Amniotic epithelial cell (primary cell): ENCODE measurements at regions not wholly inside any gene's neighbourhood (a gene's known extent, or its start where the extent isn't known, plus 50 kb on each side); places are given as distances from the start of the nearest gene placed in this dataset.

Source experiments
- DNase-seq: peaks from one replicate; pipeline ENCODE4 v3.0.0-alpha.2; 2010; ENCODE audit warnings: low read depth

DNA sequence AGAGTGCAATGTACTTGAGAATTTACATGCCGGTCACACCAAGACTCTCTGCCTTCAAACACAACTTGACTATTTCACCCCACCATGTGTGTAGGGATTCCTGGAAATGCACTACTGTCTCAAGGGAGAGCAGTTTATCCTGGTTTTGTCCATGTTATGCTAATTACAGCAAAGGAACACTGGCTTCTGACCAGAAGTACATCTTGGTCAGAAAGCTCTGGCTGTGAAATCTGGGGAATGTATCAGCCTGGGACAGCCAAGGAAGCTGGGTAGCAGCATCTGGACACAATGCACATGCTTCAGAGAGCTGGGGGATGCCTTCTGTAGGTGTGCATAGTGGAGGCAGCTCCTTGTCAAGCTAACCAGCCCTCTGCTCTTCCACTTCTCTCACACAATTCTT is 1432.6 kb upstream of the TENM3 start:
- DNase-seq: no peak

DNA sequence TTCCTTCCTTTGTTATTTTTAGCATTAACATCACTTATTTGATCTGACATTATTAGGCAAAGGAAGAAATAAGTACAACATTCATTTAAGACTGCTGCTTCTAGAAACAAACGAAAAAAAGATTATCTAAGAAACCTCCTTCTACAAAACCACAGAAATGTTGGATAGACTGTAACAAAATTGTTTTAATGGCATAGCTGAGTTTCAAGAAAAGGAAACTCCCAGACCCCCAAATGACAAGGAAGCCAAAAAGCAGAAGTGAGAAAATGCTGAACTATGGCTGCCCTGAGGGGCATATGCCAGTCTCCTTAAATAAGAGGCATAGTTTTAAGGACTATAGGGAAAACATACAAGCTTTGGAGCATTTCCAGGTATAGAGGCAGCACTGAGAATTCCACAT is 1431.6 kb upstream of the TENM3 start:
- no peak for DNase-seq

DNA sequence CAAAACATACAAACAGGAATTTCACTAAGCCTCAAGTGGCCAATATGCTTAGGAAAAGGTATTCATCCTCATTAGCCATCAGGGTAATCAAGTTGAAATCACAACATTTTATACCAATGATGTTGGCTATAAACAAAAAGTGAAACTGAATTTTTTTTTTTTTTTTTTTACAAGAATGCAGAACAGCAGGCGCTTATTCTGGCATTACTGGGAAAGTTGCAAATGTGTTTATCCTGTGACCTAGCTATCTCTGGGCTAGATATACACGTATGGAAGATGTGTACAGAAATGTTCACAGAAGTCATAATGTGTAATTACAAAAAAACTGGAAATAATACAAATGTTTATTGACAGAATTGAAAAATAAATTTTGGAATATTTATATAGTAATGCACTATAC is 1430.4 kb upstream of the TENM3 start:
- DNase-seq: no peak

DNA sequence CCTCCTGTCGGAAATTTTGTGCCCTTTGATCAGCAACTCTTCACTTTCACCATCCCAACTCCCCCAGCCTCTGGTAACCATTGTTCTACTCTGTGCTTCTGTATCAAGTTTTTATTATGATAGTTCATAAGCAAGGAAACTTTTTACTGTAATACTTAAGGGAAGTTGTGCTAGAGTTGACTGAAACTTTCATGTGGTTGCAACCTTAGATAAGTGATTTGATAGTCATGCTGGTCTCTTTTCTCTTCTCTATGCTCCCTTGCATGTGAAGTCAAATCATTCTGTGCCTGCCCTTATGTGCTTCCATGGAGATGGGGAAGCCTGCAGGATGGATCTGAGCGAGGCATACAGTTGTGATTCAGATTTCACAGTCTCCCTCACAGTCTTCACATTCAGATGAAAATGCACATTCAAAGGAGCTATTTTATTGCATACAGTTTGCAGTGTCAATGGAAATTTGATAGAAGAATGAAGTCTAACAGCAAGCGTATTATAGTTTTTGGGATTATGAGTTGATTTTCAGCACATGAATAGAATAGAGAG is 1428.3 kb upstream of the TENM3 start:
- DNase-seq: no peak

DNA sequence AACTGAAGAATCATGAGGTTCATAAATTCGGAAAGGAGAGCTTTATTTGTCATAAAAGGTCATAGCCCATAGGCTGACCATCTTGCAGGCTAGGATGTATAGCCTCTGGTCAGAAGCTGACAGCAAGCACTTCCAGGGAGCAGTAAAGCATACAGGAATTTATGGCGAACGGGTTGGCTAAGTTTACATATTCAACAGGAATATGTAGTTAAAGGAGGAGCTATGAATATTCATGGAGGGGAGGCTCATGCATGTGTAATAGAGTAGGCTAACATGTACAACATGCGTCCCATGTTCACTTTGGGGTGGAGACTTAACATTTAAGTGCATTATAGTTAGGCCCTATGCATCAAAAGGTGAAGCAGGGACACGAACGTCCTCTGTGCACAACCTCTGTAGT is 1425.7 kb upstream of the TENM3 start:
- DNase-seq: no peak

DNA sequence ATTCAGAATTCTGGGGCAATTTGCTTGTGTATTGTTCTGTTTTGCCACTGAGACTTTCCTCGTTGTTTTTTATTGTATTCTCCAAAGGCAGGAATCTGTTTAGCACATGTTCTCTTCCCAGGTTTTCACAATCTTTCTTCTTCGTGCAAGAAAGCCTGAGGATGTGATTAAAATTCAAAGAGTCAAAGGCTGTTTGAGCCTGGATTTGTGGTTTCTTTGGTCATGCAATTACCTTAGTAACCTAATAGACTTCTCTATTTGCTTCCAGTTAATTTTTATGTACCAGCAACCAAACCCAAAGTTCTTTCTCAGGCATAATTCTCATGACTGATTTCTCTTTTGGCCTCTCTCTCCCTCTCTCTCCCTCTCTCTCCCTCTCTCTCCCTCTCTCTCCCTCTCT is 1420.1 kb upstream of the TENM3 start:
- no peak for DNase-seq

DNA sequence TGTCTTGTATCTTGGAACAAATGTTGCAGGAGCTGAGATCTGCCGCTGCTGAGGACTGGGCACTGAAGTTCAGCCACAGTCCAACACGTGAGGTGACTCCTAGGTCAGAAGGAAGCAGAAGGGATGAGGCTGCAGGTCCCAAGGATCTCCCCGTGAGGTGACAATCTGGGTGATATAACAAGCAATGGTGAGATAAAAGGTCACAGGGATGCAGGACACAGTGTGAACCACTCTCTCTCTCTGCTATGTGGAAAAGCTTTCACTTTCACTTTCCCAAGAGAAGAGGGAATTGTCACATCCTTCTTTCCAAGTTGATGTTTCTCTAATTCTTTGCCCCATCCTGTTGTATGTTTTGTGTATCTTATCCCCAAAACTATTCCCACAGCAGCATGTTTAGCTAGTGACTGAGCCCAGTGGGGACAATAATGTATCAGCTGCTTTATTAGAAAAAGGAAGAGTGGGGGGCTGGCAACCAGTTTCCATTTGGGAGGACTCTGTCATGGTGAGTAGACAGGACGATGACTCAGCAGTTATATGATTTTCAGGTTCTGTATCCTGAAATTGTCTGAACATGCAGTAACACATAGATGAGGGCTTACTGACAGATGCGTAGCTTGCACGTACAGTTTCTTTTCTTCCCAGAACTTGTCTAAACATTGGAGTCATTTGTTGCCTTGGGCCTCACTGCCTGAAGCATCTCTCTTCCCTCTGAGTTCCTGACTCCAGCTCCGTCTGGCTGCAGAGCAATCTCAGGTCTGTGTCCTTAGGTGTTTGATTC is 1415.8 kb upstream of the TENM3 start:
- DNase-seq: no peak

DNA sequence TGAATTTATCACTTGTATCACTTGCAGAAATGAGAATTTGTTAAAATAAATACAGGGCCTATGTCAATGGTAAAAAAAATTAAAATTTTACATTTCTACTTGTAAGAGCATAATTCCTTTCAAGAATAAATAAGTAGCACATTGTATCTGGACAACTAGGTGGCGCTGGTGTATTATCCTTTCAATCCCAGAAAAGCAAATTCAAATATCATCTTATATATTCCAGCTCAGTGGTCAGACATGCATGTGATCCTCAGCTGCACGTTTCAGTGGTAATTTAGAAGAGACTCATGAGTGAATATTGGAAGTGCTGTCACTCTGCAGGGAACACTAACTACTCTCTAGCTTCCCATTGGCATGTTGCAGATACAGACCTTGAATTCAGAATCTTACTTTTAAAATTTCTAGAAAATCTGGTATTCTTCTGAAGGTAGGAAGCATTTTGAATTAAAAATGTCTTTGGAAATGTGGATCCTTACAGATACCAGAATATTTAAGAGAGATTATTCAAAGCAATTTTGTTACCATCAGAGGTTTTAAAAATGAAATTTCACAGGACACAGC is 1414.7 kb upstream of the TENM3 start:
- peak; percentile 34 for DNase-seq

DNA sequence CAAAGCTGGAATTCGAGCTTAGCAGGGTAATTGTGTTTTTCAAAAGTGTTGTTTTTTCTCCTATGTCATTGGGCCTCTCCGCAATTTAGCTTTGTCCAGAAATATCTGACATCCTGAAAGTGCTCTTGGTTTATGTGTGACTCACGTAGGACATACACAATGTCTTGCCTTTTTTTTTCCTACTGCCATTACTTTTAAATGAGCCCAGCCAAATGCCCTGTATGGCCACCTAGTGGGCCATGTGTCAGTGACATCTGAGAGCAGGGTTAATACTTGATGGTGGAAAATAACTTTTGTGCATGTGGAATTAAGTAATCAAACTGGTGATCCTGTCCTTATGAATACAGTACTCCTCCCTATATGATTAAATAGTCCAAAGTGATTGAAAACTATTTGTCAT is 1411.1 kb upstream of the TENM3 start:
- no peak for DNase-seq

DNA sequence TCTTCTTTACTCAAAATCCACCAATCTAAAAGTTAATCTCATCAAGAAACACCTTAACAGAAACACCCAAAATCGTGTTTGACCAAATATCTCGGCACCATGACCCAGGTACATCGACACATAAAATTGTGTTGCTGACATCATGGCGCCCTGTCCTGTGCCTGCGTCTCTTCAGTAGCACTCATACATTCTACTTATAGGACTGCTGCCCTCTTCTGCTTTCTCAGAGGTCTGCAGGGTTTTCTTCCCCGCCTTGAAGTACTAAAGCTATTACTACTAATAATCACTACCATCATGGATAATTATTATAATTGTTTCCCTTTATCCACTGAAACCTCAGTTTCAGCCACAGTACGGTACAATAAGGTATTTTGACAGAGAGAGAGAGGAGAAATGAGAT is 1403.1 kb upstream of the TENM3 start:
- no peak for DNase-seq

DNA sequence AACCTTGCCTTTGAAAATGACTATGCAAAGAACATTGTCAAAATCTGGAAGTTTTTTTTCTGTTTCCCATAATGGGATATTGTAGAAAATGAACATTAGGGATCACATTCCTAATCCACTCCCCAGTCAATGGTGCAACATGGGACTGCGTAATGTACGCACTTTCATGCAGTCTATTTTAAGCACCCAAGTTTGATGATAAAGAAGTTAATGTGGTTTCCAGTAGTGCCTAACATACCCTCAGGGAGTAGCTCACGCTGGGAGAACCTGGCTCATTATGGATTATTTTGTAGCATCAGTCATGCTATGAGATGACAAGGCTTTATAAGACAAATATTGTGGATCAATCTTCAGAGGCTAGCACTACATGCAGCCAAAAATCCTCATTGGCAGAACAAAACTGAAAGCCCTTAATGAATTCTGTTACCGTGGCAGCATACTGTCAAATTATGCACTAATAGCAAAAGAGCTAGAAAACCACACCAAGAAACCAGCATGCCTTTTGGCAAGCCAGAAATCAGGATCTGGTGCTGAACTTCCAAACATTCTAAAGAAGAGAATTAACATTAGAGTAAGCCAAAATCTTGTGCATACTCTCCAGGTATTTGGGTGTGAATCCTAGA is 1392.8 kb upstream of the TENM3 start:
- DNase-seq: no peak

DNA sequence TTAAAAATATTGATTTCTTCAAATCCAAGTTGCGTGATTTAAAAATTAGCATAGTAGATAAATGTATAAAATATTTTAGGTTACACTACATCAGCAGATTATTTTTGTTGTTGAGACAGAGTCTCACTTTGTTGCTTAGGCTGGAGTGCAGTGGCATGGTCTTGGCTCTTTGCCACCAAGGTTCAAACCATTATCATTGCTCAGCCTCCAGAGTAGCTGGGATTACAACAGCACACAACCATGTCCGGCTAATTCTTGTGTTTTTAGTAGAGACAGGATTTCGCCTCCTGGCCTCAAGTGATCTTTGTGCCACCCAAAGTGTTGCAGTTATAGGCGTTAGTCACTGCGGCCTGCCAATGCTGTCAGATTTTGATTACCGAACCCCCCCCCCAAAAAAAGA is 1390.5 kb upstream of the TENM3 start:
- no peak for DNase-seq

DNA sequence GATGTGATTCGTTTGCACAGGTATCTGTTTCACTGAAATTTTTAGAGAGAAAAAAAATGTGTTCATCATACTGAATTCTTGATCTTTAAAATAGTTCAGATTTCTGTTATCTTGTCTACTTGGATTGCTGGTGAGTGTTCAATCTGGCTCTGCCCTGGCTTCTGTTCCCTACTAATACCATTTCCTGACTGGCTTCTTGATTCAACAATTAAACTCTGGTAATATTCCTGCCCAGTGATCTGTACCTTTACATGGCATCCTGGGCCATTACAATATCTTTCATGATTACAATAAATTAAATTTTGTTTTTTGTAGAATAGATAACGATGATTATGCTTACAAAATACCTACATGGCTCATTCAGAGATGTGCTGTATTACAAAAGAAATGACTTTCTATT is 1388.0 kb upstream of the TENM3 start:
- no peak for DNase-seq

DNA sequence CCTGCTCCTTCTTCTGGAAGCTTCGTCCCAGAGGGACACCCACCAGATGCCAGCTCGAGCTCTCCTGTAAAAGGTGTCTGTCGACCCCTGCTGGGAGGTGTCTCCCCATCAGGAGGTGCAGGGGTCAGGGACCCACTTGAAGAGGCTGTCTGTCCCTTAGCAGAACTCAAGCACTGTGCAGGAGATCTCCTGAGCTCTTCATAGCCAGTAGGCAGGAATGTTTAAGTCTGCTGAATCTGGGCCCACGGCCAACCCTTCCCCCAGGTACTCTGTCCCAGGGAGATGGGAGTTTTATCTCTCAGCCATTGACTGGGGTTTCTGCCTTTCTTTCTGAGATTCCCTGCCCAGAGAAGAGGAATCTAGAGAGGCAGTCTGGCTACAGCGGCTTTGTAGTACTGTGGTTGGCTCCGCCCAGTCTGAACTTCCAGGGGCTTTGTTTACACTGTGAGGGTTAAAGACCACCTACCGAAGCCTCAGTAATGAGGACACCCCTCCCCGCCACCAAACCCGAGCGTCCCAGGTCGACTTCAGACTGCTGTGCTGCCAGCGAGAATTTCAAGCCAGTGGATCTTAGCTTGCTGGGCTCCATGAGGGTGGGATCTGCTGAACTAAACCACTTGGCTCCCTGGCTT is 1383.0 kb upstream of the TENM3 start:
- DNase-seq: no peak

DNA sequence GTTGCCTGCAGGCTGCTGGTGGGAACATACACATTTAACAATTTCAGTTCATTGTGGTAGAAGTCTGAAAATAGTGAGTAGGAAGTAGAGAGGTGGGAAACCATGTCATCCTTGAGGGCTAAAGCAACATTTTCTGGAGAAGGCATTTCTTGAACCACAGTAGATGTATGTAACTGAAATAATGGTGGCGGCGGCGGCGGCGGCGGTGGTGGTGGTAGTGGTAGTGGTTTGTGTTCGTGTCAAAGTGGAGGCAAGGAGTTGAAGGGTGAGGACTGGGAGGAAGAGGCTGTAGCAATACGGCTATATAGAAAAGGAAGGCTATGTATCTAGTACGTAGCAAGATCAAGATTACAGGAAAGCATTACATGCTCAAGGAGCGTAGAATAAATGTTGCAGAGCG is 1381.6 kb upstream of the TENM3 start:
- DNase-seq: no peak

DNA sequence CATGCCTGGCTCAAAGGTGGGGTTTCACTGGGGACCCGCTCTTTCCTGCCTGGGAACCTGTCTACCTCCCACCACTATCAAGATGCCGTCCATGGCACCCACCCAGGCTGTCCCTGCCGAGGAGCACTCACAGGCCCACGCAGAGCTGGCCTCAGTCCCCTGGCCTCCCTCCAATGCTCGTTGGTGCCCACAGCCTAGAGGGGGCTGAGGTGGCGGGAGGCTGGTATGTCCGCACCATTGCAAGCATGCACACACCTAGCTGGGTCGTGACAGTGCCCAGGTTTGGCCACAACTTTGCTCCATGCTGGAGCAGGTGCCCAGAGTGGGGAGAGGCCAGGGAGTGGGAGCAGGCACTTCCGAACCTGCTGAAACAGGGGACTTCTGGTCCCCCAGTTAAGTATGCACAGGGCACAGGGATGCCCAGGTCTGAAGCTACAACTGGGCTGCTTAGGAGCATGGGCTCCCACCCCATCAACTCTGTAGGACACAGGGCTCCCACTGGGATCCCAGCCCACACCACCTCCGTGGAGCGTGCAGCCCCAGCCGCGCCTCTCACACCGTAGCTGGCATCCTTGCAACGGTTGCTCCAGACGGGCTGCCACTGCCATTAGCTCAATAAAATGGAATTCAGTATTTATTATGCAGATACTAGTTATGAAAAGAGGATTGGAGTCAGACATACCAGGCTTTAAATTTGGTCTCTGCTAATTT is 1376.1 kb upstream of the TENM3 start:
- no peak for DNase-seq

DNA sequence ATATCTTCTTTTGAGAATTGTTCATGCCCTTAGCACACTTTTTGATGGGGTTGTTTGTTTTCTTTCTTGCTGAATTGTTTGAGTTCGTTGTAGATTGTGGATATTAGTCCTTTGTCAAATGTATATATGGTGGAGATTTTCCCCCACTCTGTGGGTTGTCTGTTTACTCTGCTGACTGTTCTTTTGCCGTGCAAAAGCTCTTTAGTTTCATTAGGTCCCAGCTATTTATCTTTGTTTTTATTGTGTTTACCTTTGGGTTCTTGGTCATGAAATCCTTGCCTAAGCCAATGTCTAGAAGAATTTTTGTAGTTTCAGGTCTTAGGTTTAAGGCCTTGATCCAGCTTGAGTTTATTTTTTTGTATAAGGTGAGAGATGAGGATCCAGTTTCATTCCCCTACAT is 1372.6 kb upstream of the TENM3 start:
- no peak for DNase-seq

DNA sequence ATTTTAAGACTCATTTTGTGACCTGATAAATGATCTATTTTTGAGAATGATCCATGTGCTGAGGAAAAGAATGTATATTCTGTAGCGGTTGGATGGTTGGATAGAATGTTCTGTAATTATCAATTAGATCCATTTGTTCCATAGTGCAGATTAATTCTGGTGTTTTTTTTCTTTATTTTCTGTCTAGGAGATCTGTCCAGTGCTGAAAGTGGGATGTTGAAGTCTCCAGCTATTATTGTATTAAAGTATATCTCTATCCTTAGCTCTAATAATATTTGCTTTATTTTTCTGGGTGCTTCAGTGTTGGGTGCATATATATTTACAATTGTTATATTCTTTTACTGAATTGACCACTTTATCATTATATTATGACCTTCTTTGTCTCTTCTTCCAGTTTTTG is 1344.9 kb upstream of the TENM3 start:
- DNase-seq: no peak

DNA sequence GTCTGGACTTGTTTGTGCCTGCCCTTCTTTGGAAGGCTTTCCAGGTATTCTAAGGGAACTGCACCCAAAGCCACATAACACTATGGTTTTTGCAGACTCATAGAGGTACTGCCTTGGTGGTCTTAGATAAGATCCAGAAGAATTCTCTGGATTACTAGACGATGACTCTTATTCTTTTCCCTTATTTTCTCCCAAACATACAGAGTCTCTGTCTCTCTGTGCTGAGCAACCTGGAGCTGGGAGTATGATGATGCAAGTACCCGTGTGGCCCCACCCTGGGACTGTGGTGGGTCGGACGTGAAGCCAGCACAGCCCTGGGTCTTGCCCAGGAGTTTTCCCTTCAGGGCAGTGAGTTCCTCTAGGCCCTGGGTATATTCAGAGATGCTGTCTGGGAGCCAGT is 1342.4 kb upstream of the TENM3 start:
- DNase-seq: no peak

DNA sequence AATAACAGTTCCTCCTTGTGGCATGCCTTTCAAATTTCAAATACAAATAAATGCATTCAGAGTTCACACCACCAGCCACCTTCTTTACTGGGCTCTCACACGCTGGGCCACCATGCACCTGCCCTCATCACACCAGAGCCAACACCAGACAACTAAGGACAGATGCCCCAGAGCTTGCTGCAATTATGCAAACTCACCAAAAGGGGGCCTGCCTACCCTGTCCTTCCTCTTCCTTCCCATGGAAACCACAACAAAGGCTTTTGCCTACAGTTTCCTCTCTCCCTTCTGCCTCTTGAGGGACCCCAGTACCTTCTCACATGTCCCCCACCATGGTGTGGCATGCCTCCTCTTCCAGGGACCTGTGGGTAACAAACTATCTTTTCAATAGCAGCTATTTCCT is 1333.9 kb upstream of the TENM3 start:
- DNase-seq: no peak

DNA sequence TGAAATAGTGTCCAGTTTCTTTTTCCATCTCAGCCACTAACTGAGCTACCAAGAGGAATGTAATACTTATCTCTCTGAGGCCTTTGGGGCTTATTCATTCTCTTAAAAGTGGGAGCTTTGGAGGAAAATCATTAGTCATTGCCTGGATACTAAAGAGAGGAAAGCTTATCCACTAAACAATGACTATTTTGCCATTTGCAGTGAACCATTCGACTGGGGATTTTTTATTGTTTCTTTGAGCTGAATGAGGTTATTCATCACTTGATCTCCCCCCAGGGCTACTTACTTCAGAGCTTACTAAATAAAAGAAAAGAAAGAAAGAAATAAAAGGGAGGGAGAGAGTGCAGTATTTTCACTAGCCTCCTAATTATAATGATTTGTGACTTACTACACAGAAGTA is 1329.5 kb upstream of the TENM3 start:
- no peak for DNase-seq

DNA sequence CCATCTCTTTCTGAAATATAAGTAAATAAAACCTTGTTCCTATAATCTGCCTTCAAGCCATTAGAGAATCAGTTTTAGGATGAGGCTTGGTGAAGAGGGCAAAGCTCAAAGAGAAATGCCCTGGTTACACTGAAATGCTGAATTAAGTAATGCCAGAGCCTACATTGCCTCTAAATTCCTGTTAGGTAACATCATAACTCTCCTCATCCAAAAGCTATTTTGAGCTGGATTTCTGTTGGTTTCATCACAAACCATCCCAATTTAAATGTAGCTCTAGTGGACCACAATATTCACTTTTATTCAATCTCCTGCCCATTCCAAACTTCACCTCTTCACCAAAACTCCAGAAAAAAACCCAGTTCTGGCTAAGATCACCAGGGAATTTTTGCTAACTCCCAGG is 1319.7 kb upstream of the TENM3 start:
- no peak for DNase-seq
